Astrocyte (in vitro differentiated cells and primary cell): ENCODE measurements at regions not wholly inside any gene's neighbourhood (a gene's known extent, or its start where the extent isn't known, plus 50 kb on each side); places are given as distances from the start of the nearest gene placed in this dataset.

Experiments
- DNase-seq: peaks from one replicate; pipeline ENCODE4 v3.0.0-alpha.2; 2010; ENCODE audit warnings: low read depth
- FAIRE-seq: peaks from 2 replicates; lab custom pipeline; 2011; peaks lifted over from hg19 to GRCh38; lab: Jason Lieb, UNC
- H2AFZ ChIP-seq: 2 replicates; pipeline ENCODE4 v1.6.0; 2012; ENCODE audit warnings: low read depth, low read length, inconsistent platforms
- H3K27ac ChIP-seq: 2 replicates; pipeline ENCODE4 v1.5.1; 2011; ENCODE audit warnings: low read depth, low read length, inconsistent platforms
- H3K27me3 ChIP-seq: 2 replicates; pipeline ENCODE4 v1.6.0; 2011; ENCODE audit warnings: low read length, inconsistent platforms; ENCODE audit not compliant: insufficient read depth
- H3K36me3 ChIP-seq: 2 replicates; pipeline ENCODE4 v1.5.1; 2011; ENCODE audit warnings: low read length, inconsistent platforms; ENCODE audit not compliant: insufficient read depth
- H3K4me1 ChIP-seq: 2 replicates; pipeline ENCODE4 v1.5.1; 2011; ENCODE audit warnings: low read length, inconsistent platforms; ENCODE audit not compliant: insufficient read depth
- H3K4me2 ChIP-seq: 2 replicates; pipeline ENCODE4 v1.6.0; 2012; ENCODE audit warnings: low read length, inconsistent platforms
- H3K4me3 ChIP-seq: 2 replicates; pipeline ENCODE4 v1.5.1; 2011; ENCODE audit warnings: low read depth, mild to moderate bottlenecking, low read length, inconsistent platforms; ENCODE audit not compliant: insufficient read depth
- H3K79me2 ChIP-seq: 2 replicates; pipeline ENCODE4 v1.6.0; 2012; ENCODE audit warnings: mild to moderate bottlenecking, low read length, inconsistent platforms; ENCODE audit not compliant: insufficient read depth
- H3K9ac ChIP-seq: 2 replicates; pipeline ENCODE4 v1.6.0; 2012; ENCODE audit warnings: mild to moderate bottlenecking, low read length, inconsistent platforms
- H3K9me3 ChIP-seq: 2 replicates; pipeline ENCODE4 v1.5.1; 2012; ENCODE audit warnings: low read depth, mild to moderate bottlenecking, low read length, inconsistent platforms; ENCODE audit not compliant: insufficient read depth
- H4K20me1 ChIP-seq: 2 replicates; pipeline ENCODE4 v1.6.0; 2012; ENCODE audit warnings: low read length, inconsistent platforms; ENCODE audit not compliant: insufficient read depth
- H3K27ac Mint-ChIP-seq: one replicate; pipeline ENCODE4 v1.8.0; 2021; ENCODE audit warnings: mild to moderate bottlenecking, mixed read lengths; ENCODE audit not compliant: unreplicated experiment
- H3K27me3 Mint-ChIP-seq: one replicate; pipeline ENCODE4 v1.8.0; 2021; ENCODE audit warnings: low read depth, mixed read lengths; ENCODE audit not compliant: unreplicated experiment
- H3K36me3 Mint-ChIP-seq: one replicate; pipeline ENCODE4 v1.8.0; 2021; ENCODE audit warnings: low read depth, mixed read lengths; ENCODE audit not compliant: unreplicated experiment
- H3K4me1 Mint-ChIP-seq: one replicate; pipeline ENCODE4 v1.8.0; 2021; ENCODE audit warnings: low read depth, mixed read lengths; ENCODE audit not compliant: unreplicated experiment
- H3K4me3 Mint-ChIP-seq: one replicate; pipeline ENCODE4 v1.8.0; 2021; ENCODE audit warnings: mild to moderate bottlenecking, moderate library complexity, mixed read lengths; ENCODE audit not compliant: unreplicated experiment
- H3K9me3 Mint-ChIP-seq: one replicate; pipeline ENCODE4 v1.8.0; 2021; ENCODE audit warnings: mild to moderate bottlenecking, mixed read lengths; ENCODE audit not compliant: unreplicated experiment
- EZH2 ChIP-seq: IDR thresholded peaks from 2 replicates; pipeline ENCODE4 v1.6.1; 2012; ENCODE audit warnings: mild to moderate bottlenecking, low read length, inconsistent platforms; ENCODE audit not compliant: insufficient read depth
- TF ChIP-seq, protein P1 (sequence below): IDR thresholded peaks from 2 replicates; pipeline ENCODE4 v1.5.1; 2011; ENCODE audit warnings: low read depth, mild to moderate bottlenecking, inconsistent platforms, low read length, moderate library complexity; ENCODE audit not compliant: insufficient read depth

DNA sequence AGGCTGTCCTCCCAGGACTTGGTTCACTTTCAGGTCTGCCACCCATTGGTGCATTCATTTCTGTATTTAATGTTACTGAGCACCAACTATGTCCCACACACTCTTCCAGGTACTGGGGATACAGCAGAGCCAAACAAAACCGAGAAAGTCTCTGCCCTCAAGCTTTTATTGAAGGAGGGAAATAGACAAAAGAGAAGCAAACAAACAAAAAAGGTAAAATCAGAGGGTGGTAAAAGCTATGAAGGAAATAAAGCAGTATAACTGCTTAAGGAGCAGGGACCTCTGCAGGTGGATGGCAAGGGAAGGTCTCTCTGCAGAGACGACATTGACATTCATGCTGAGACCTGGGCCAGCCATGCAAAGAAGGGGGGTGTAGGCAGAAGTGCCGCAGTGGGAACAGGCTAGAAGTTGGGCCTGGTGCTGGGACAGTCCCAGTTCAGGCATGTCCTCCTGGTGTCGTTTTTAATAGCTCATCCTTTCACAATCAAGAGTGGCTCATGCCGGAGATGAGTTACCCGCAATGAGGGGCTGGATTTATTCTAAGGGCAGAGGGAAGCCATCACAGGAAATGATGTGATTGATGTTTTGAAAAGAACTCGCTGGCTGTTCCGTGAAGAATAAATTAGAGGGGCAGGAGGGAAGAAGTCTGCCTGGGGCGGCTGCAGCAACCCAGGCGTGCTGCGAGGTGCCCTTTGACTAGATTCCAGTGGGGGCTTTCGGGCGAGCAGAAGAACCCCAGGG lies 72.8 kb downstream of the IRF2BPL start:
- Histone ChIP-seq H3K36me3 (no peaks in the 10 kb centered on the region), H3K9me3 (no peaks in the 10 kb centered on the region), H2AFZ (peak overlapping the region; percentile 39), H3K4me3 (no peak overlapping the region), H3K4me1 (peaks cover 69% of the 10 kb centered on the region), H3K27me3 (no peaks in the 10 kb centered on the region), H4K20me1 (no peaks in the 10 kb centered on the region), H3K4me2 (peak overlapping the region; percentile 81), H3K79me2 (peaks cover 11% of the 10 kb centered on the region), H3K27ac (peak overlapping the region; percentile 69), H3K9ac (peak overlapping the region; percentile 74)
- Mint-ChIP-seq H3K4me1 (peaks cover 52% of the 10 kb centered on the region), H3K36me3 (peaks cover 6% of the 10 kb centered on the region), H3K9me3 (no peaks in the 10 kb centered on the region), H3K27me3 (no peaks in the 10 kb centered on the region), H3K27ac (peak overlapping the region; percentile 96), H3K4me3 (peak overlapping the region; percentile 72)
- DNase-seq (peak; percentile 34), FAIRE-seq (no peak)
- TF ChIP-seq, protein P1, sequence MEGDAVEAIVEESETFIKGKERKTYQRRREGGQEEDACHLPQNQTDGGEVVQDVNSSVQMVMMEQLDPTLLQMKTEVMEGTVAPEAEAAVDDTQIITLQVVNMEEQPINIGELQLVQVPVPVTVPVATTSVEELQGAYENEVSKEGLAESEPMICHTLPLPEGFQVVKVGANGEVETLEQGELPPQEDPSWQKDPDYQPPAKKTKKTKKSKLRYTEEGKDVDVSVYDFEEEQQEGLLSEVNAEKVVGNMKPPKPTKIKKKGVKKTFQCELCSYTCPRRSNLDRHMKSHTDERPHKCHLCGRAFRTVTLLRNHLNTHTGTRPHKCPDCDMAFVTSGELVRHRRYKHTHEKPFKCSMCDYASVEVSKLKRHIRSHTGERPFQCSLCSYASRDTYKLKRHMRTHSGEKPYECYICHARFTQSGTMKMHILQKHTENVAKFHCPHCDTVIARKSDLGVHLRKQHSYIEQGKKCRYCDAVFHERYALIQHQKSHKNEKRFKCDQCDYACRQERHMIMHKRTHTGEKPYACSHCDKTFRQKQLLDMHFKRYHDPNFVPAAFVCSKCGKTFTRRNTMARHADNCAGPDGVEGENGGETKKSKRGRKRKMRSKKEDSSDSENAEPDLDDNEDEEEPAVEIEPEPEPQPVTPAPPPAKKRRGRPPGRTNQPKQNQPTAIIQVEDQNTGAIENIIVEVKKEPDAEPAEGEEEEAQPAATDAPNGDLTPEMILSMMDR: no peak
- no peak for TF ChIP-seq EZH2

DNA sequence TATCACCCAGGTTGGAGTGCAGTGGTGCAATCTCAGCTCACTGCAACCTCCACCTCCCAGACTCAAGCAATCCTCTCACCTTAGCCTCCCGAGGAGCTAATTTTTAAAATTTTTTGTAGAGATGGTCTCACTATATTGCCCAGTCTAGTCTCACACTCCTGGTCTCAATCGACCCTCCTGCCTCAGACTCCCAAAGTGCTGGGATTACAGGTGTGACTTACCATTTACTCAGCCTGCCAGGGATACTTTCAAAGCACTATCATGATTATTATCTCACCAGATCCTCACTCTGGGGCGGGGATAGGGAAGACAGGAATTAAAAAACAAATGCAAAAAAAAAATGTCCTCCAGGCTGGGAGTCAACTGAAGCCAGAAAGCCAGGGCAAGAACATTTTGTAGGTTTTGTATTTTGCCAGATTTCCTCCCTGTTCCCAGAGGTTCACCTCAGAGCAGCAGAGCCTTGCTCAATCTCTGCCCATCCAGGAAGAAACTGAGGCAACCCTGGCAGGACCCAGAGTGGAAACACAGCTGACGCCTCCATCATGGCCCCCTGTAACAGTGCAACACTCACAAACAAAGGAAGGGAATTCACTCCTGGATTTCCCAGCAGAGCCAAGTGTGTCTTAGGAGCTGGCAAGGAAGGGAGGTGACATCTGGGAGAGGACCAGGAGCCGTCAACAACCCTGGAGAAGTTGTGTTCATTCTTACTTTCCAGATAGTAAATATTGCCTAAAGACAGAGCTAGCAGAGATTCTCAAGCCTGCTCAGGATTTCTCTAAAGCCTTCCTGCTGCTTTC lies 73.9 kb downstream of the IRF2BPL start:
- no peaks in the 10 kb centered on the region for H3K36me3 ChIP-seq
- H3K9me3 ChIP-seq: no peaks in the 10 kb centered on the region
- peak overlapping the region; percentile 26 for H3K9ac ChIP-seq
- H2AFZ ChIP-seq: no peak overlapping the region
- Mint-ChIP-seq H3K36me3 (peaks cover 2% of the 10 kb centered on the region), H3K4me3 (no peak overlapping the region), H3K4me1 (peaks cover 55% of the 10 kb centered on the region), H3K27ac (peak overlapping the region; percentile 96), H3K9me3 (no peaks in the 10 kb centered on the region), H3K27me3 (no peaks in the 10 kb centered on the region)
- H3K27me3 ChIP-seq: no peaks in the 10 kb centered on the region
- TF ChIP-seq, protein P1: no peak
- TF ChIP-seq EZH2: no peak
- H3K4me3 ChIP-seq: no peak overlapping the region
- peaks cover 3% of the 10 kb centered on the region for H3K79me2 ChIP-seq
- no peak overlapping the region for H3K27ac ChIP-seq
- H3K4me1 ChIP-seq: peaks cover 71% of the 10 kb centered on the region
- FAIRE-seq (no peak), DNase-seq (no peak)
- no peaks in the 10 kb centered on the region for H4K20me1 ChIP-seq
- H3K4me2 ChIP-seq: no peak overlapping the region
